GM23338 (cell line): ENCODE measurements at regions not wholly inside any gene's neighbourhood (a gene's known extent, or its start where the extent isn't known, plus 50 kb on each side); places are given as distances from the start of the nearest gene placed in this dataset.

Experiments
- ATAC-seq: fragments of 200-7000 bp; cut with Tn5 transposase; 3 replicates; pipeline ENCODE4 v1.9.1; 2020
- DNase-seq: peaks from one replicate; pipeline ENCODE4 v3.0.0-alpha.2; 2015; ENCODE audit warnings: low spot score
- H2AFZ ChIP-seq: fragments of 200-600 bp; sonication (generic); 2 replicates; pipeline ENCODE4 v1.8.0; 2016; ENCODE audit warnings: antibody characterized with exemption, mild to moderate bottlenecking, moderate library complexity
- H3F3A ChIP-seq: fragments of 200-600 bp; sonication (generic); replicated peaks from 2 replicates; pipeline ENCODE4 v1.8.0; 2017; ENCODE audit warnings: antibody characterized with exemption, mixed run types, low read depth
- H3K27ac ChIP-seq: fragments of 200-600 bp; sonication (generic); 2 replicates; pipeline ENCODE4 v1.6.1; 2016; ENCODE audit warnings: low read depth
- H3K27me3 ChIP-seq: fragments of 200-600 bp; sonication (generic); 2 replicates; pipeline ENCODE4 v1.8.0; 2016; ENCODE audit warnings: mild to moderate bottlenecking, mixed run types, moderate library complexity; ENCODE audit not compliant: insufficient read depth
- H3K36me3 ChIP-seq: fragments of 200-600 bp; sonication (generic); 2 replicates; pipeline ENCODE4 v1.8.0; 2016; ENCODE audit warnings: mild to moderate bottlenecking; ENCODE audit not compliant: insufficient read depth
- H3K4me1 ChIP-seq: fragments of 200-600 bp; sonication (generic); 2 replicates; pipeline ENCODE4 v1.8.0; 2016; ENCODE audit warnings: mild to moderate bottlenecking, moderate library complexity; ENCODE audit not compliant: insufficient read depth
- H3K4me2 ChIP-seq: fragments of 200-600 bp; sonication (generic); 2 replicates; pipeline ENCODE4 v1.7.1; 2017; ENCODE audit warnings: mixed run types
- H3K4me3 ChIP-seq: fragments of 200-600 bp; sonication (generic); 2 replicates; pipeline ENCODE4 v1.6.1; 2016; ENCODE audit warnings: mixed run types
- H3K79me2 ChIP-seq: fragments of 200-600 bp; sonication (generic); replicated peaks from 2 replicates; pipeline ENCODE4 v1.8.0; 2017; ENCODE audit warnings: mild to moderate bottlenecking; ENCODE audit not compliant: insufficient read depth
- H3K9me2 ChIP-seq: fragments of 200-600 bp; sonication (generic); 2 replicates; pipeline ENCODE4 v1.8.0; 2017; ENCODE audit not compliant: insufficient read depth
- H4K20me1 ChIP-seq: fragments of 200-600 bp; sonication (generic); replicated peaks from 2 replicates; pipeline ENCODE4 v1.8.0; 2017; ENCODE audit warnings: mild to moderate bottlenecking; ENCODE audit not compliant: insufficient read depth
- H3K27ac Mint-ChIP-seq: 2 replicates; pipeline ENCODE4 v1.8.0; 2020; ENCODE audit warnings: inconsistent platforms, mild to moderate bottlenecking, moderate library complexity, mixed read lengths
- H3K27me3 Mint-ChIP-seq: 3 replicates; pipeline ENCODE4 v1.8.0; 2022; ENCODE audit warnings: low read depth, mild to moderate bottlenecking, moderate library complexity, mixed read lengths, inconsistent platforms; ENCODE audit not compliant: insufficient read depth, poor library complexity
- H3K36me3 Mint-ChIP-seq: 3 replicates; pipeline ENCODE4 v1.8.0; 2021; ENCODE audit warnings: low read depth, mild to moderate bottlenecking, inconsistent platforms, moderate library complexity, mixed read lengths
- H3K4me1 Mint-ChIP-seq: 3 replicates; pipeline ENCODE4 v1.8.0; 2020; ENCODE audit warnings: mild to moderate bottlenecking, inconsistent platforms, mixed read lengths
- H3K4me3 Mint-ChIP-seq: 3 replicates; pipeline ENCODE4 v1.8.0; 2021; ENCODE audit warnings: moderate library complexity, mild to moderate bottlenecking, inconsistent platforms, mixed read lengths
- H3K9me3 Mint-ChIP-seq: 3 replicates; pipeline ENCODE4 v1.8.0; 2020; ENCODE audit warnings: moderate library complexity, mild to moderate bottlenecking, inconsistent platforms, mixed read lengths
- CREB1 ChIP-seq: fragments of 250-450 bp; sonication (Bioruptor Pico); IDR thresholded peaks from 2 replicates; pipeline ENCODE4 v1.5.0; 2020; ENCODE audit warnings: low read depth, mild to moderate bottlenecking, moderate library complexity
- EZH2 ChIP-seq: fragments of 200-600 bp; sonication (generic); IDR thresholded peaks from one replicate; pipeline ENCODE4 v1.8.0; 2017; ENCODE audit warnings: antibody characterized with exemption, mild to moderate bottlenecking, low read depth; ENCODE audit not compliant: unreplicated experiment
- EZH2phosphoT487 ChIP-seq: fragments of 200-600 bp; sonication (generic); IDR thresholded peaks from one replicate; pipeline ENCODE4 v1.8.1; 2018; ENCODE audit warnings: antibody characterized with exemption; ENCODE audit not compliant: unreplicated experiment
- JUNB ChIP-seq: IDR thresholded peaks from one replicate; pipeline ENCODE4 v1.6.1; 2016; ENCODE audit warnings: antibody characterized with exemption; ENCODE audit not compliant: unreplicated experiment
- NANOG ChIP-seq: IDR thresholded peaks from 2 replicates; pipeline ENCODE4 v1.6.1; 2016; ENCODE audit warnings: antibody characterized with exemption, borderline replicate concordance
- POLR2AphosphoS5 ChIP-seq: IDR thresholded peaks from 2 replicates; pipeline ENCODE4 v1.6.1; 2016; ENCODE audit warnings: antibody characterized with exemption, low read depth
- STAT1 ChIP-seq: IDR thresholded peaks from one replicate; pipeline ENCODE4 v1.6.1; 2016; ENCODE audit warnings: antibody characterized with exemption; ENCODE audit not compliant: unreplicated experiment
- ZNF114 ChIP-seq: fragments of 250-450 bp; sonication (Bioruptor Pico); IDR thresholded peaks from 2 replicates; pipeline ENCODE4 v1.5.0; 2020; ENCODE audit warnings: mild to moderate bottlenecking, moderate library complexity
- ZNF331 ChIP-seq: fragments of 250-450 bp; sonication (Bioruptor Pico); IDR thresholded peaks from 2 replicates; pipeline ENCODE4 v1.5.0; 2020; ENCODE audit warnings: low read depth, mild to moderate bottlenecking, moderate library complexity
- TF ChIP-seq, protein P1 (sequence below): fragments of 250-450 bp; sonication (Bioruptor Pico); IDR thresholded peaks from 2 replicates; pipeline ENCODE4 v1.5.0; 2020; ENCODE audit warnings: mild to moderate bottlenecking, moderate library complexity
- TF ChIP-seq, protein P2 (sequence below): IDR thresholded peaks from 2 replicates; pipeline ENCODE4 v1.6.1; 2016; ENCODE audit warnings: antibody characterized with exemption
- TF ChIP-seq, protein P3 (sequence below): IDR thresholded peaks from one replicate; pipeline ENCODE4 v1.6.1; 2018; ENCODE audit warnings: antibody characterized with exemption; ENCODE audit not compliant: unreplicated experiment
- TF ChIP-seq, protein P4 (sequence below), 2 experiments: fragments of 200-600 bp in 1 of 2; sonication (generic) in 1 of 2; conservative IDR thresholded peaks; 2 replicates each; pipeline versions ENCODE4 v1.5.1 to v1.6.1; 2016 to 2017; ENCODE audit warnings: antibody characterized with exemption in 2 of 2, low read depth in 2 of 2, mild to moderate bottlenecking in 2 of 2, moderate library complexity in 1 of 2

DNA sequence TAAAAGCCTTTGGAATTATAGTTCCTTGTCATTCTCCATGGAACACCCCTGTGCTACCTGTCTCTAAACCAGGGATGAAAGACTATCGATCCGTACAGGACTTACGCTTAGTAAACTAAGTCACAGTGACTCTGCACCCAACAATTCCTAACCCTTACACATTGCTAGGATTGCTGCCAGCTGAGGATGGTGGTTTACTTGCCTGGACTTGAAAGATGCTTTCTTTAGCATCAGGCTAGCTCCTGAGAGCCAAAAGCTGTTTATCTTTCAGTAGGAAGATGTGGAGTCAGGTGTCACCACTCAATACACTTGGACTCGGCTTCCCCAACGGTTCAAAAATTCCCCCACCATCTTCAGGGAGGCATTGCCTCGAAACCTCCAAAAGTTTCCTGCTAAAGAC, 1045.3 kb downstream of the CDY2B start:
- Mint-ChIP-seq H3K27ac (no peak overlapping the region), H3K9me3 (no peaks in the 10 kb centered on the region), H3K4me3 (no peak overlapping the region), H3K36me3 (no peaks in the 10 kb centered on the region), H3K4me1 (no peaks in the 10 kb centered on the region), H3K27me3 (no peaks in the 10 kb centered on the region)
- Histone ChIP-seq H3K9me2 (no peaks in the 10 kb centered on the region), H3K4me2 (no peak overlapping the region), H3K4me1 (no peaks in the 10 kb centered on the region), H2AFZ (no peak overlapping the region), H3F3A (no peaks in the 10 kb centered on the region), H3K27me3 (no peaks in the 10 kb centered on the region), H4K20me1 (no peaks in the 10 kb centered on the region), H3K36me3 (no peaks in the 10 kb centered on the region), H3K4me3 (no peak overlapping the region), H3K27ac (no peak overlapping the region), H3K79me2 (no peaks in the 10 kb centered on the region)
- ATAC-seq (no peak), DNase-seq (no peak)
- TF ChIP-seq, protein P1, sequence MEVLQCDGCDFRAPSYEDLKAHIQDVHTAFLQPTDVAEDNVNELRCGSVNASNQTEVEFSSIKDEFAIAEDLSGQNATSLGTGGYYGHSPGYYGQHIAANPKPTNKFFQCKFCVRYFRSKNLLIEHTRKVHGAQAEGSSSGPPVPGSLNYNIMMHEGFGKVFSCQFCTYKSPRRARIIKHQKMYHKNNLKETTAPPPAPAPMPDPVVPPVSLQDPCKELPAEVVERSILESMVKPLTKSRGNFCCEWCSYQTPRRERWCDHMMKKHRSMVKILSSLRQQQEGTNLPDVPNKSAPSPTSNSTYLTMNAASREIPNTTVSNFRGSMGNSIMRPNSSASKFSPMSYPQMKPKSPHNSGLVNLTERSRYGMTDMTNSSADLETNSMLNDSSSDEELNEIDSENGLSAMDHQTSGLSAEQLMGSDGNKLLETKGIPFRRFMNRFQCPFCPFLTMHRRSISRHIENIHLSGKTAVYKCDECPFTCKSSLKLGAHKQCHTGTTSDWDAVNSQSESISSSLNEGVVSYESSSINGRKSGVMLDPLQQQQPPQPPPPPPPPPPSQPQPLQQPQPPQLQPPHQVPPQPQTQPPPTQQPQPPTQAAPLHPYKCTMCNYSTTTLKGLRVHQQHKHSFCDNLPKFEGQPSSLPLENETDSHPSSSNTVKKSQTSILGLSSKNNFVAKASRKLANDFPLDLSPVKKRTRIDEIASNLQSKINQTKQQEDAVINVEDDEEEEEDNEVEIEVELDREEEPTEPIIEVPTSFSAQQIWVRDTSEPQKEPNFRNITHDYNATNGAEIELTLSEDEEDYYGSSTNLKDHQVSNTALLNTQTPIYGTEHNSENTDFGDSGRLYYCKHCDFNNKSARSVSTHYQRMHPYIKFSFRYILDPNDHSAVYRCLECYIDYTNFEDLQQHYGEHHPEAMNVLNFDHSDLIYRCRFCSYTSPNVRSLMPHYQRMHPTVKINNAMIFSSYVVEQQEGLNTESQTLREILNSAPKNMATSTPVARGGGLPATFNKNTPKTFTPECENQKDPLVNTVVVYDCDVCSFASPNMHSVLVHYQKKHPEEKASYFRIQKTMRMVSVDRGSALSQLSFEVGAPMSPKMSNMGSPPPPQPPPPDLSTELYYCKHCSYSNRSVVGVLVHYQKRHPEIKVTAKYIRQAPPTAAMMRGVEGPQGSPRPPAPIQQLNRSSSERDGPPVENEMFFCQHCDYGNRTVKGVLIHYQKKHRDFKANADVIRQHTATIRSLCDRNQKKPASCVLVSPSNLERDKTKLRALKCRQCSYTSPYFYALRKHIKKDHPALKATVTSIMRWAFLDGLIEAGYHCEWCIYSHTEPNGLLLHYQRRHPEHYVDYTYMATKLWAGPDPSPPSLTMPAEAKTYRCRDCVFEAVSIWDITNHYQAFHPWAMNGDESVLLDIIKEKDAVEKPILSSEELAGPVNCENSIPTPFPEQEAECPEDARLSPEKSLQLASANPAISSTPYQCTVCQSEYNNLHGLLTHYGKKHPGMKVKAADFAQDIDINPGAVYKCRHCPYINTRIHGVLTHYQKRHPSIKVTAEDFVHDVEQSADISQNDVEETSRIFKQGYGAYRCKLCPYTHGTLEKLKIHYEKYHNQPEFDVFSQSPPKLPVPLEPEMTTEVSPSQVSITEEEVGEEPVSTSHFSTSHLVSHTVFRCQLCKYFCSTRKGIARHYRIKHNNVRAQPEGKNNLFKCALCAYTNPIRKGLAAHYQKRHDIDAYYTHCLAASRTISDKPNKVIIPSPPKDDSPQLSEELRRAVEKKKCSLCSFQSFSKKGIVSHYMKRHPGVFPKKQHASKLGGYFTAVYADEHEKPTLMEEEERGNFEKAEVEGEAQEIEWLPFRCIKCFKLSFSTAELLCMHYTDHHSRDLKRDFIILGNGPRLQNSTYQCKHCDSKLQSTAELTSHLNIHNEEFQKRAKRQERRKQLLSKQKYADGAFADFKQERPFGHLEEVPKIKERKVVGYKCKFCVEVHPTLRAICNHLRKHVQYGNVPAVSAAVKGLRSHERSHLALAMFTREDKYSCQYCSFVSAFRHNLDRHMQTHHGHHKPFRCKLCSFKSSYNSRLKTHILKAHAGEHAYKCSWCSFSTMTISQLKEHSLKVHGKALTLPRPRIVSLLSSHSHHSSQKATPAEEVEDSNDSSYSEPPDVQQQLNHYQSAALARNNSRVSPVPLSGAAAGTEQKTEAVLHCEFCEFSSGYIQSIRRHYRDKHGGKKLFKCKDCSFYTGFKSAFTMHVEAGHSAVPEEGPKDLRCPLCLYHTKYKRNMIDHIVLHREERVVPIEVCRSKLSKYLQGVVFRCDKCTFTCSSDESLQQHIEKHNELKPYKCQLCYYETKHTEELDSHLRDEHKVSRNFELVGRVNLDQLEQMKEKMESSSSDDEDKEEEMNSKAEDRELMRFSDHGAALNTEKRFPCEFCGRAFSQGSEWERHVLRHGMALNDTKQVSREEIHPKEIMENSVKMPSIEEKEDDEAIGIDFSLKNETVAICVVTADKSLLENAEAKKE (CRISPR knock-in tag), result no peak
- TF ChIP-seq ZNF114 (CRISPR knock-in tag), result no peak
- TF ChIP-seq, protein P2, sequence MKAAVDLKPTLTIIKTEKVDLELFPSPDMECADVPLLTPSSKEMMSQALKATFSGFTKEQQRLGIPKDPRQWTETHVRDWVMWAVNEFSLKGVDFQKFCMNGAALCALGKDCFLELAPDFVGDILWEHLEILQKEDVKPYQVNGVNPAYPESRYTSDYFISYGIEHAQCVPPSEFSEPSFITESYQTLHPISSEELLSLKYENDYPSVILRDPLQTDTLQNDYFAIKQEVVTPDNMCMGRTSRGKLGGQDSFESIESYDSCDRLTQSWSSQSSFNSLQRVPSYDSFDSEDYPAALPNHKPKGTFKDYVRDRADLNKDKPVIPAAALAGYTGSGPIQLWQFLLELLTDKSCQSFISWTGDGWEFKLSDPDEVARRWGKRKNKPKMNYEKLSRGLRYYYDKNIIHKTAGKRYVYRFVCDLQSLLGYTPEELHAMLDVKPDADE, result no peak
- TF ChIP-seq, protein P3, sequence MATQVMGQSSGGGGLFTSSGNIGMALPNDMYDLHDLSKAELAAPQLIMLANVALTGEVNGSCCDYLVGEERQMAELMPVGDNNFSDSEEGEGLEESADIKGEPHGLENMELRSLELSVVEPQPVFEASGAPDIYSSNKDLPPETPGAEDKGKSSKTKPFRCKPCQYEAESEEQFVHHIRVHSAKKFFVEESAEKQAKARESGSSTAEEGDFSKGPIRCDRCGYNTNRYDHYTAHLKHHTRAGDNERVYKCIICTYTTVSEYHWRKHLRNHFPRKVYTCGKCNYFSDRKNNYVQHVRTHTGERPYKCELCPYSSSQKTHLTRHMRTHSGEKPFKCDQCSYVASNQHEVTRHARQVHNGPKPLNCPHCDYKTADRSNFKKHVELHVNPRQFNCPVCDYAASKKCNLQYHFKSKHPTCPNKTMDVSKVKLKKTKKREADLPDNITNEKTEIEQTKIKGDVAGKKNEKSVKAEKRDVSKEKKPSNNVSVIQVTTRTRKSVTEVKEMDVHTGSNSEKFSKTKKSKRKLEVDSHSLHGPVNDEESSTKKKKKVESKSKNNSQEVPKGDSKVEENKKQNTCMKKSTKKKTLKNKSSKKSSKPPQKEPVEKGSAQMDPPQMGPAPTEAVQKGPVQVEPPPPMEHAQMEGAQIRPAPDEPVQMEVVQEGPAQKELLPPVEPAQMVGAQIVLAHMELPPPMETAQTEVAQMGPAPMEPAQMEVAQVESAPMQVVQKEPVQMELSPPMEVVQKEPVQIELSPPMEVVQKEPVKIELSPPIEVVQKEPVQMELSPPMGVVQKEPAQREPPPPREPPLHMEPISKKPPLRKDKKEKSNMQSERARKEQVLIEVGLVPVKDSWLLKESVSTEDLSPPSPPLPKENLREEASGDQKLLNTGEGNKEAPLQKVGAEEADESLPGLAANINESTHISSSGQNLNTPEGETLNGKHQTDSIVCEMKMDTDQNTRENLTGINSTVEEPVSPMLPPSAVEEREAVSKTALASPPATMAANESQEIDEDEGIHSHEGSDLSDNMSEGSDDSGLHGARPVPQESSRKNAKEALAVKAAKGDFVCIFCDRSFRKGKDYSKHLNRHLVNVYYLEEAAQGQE, result no peak
- TF ChIP-seq, protein P4, sequence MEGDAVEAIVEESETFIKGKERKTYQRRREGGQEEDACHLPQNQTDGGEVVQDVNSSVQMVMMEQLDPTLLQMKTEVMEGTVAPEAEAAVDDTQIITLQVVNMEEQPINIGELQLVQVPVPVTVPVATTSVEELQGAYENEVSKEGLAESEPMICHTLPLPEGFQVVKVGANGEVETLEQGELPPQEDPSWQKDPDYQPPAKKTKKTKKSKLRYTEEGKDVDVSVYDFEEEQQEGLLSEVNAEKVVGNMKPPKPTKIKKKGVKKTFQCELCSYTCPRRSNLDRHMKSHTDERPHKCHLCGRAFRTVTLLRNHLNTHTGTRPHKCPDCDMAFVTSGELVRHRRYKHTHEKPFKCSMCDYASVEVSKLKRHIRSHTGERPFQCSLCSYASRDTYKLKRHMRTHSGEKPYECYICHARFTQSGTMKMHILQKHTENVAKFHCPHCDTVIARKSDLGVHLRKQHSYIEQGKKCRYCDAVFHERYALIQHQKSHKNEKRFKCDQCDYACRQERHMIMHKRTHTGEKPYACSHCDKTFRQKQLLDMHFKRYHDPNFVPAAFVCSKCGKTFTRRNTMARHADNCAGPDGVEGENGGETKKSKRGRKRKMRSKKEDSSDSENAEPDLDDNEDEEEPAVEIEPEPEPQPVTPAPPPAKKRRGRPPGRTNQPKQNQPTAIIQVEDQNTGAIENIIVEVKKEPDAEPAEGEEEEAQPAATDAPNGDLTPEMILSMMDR (conservative IDR thresholded peaks at IDR 0.05; ENCODE audit: low read depth in 2 of 2), result no peak
- TF ChIP-seq JUNB, result no peak
- TF ChIP-seq POLR2AphosphoS5, result no peak
- TF ChIP-seq STAT1, result no peak
- TF ChIP-seq NANOG, result no peak
- no peak for TF ChIP-seq ZNF331 (CRISPR knock-in tag)
- TF ChIP-seq CREB1 (CRISPR knock-in tag), result no peak
- TF ChIP-seq EZH2, result no peak
- TF ChIP-seq EZH2phosphoT487, result no peak
